HAP-1 (cell line): ENCODE measurements at regions not wholly inside any gene's neighbourhood (a gene's known extent, or its start where the extent isn't known, plus 50 kb on each side); places are given as distances from the start of the nearest gene placed in this dataset.
"Not testable (repeated sequence)": the region's sequence is repeated elsewhere in the genome, so short reads cannot be mapped to it uniquely, and the experiment has no call there.

Experiments
- DNase-seq, 2 experiments: peaks; one replicate each; pipeline ENCODE4 v3.0.0-alpha.2; 2016 to 2020; ENCODE audit warnings: low spot score in 2 of 2
- H3K27me3 ChIP-seq: fragments of 250-450 bp; sonication (Bioruptor Pico); 2 replicates; pipeline ENCODE4 v1.5.1; 2020; ENCODE audit warnings: low read depth, mild to moderate bottlenecking, moderate library complexity
- H3K36me3 ChIP-seq: fragments of 250-450 bp; sonication (Bioruptor Pico); replicated peaks from 2 replicates; pipeline ENCODE4 v1.5.1; 2020; ENCODE audit warnings: mild to moderate bottlenecking
- H3K4me1 ChIP-seq: fragments of 250-450 bp; sonication (Bioruptor Pico); 2 replicates; pipeline ENCODE4 v1.5.1; 2020; ENCODE audit warnings: mild to moderate bottlenecking
- H3K4me3 ChIP-seq: fragments of 250-450 bp; sonication (Bioruptor Pico); 2 replicates; pipeline ENCODE4 v1.5.1; 2020; ENCODE audit warnings: mild to moderate bottlenecking, moderate library complexity
- H3K9me3 ChIP-seq: fragments of 250-450 bp; sonication (Bioruptor Pico); 2 replicates; pipeline ENCODE4 v1.5.1; 2020; ENCODE audit warnings: mild to moderate bottlenecking, moderate library complexity
- in situ Hi-C: fragments of 300-500 bp; cut with MboI; formaldehyde crosslinking; loops from 3 replicates; pipeline ENCODE4 v1.14.3; 2020; ENCODE audit warnings: low sequenced_read_pairs, inconsistent platforms, mixed read lengths

DNA sequence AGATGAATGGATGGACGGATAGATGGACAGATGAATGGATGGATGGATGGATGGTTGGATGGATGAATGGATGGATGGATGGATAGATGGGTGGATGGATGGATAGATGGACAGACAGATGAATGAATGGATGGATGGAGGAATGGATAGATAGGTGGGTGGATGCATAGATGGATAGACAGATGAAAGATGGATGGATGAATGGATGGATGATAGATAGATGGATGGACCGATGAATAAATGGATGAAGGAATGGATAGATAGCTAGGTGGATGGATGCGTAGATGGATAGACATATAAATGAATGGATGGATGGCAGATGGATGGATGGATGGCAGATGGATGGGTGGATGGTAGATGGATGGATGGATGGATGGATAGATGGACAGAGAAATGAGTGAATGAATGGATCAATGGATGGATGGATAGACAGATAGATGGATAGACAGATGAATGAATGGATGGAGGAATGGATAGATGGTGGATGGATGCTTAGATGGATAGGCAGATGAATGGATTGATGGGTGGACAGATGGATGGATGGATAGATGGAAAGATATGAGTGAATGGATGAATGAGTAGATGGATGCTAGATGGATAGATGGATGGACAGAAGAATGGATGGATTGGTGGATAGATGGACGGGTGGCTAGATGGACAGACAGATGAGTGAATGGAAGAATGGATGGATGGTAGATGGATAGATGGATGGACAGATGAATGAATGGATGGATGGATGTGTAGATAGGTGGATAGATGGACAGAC, 167.9 kb downstream of the TRIM43 start:
- Histone ChIP-seq H3K27me3 (no peaks in the 10 kb centered on the region), H3K9me3 (no peaks in the 10 kb centered on the region), H3K4me1 (no peaks in the 10 kb centered on the region), H3K4me3 (no peak overlapping the region), H3K36me3 (no peaks in the 10 kb centered on the region)
- DNase-seq = no peak
- in situ Hi-C loops = no loop called here

DNA sequence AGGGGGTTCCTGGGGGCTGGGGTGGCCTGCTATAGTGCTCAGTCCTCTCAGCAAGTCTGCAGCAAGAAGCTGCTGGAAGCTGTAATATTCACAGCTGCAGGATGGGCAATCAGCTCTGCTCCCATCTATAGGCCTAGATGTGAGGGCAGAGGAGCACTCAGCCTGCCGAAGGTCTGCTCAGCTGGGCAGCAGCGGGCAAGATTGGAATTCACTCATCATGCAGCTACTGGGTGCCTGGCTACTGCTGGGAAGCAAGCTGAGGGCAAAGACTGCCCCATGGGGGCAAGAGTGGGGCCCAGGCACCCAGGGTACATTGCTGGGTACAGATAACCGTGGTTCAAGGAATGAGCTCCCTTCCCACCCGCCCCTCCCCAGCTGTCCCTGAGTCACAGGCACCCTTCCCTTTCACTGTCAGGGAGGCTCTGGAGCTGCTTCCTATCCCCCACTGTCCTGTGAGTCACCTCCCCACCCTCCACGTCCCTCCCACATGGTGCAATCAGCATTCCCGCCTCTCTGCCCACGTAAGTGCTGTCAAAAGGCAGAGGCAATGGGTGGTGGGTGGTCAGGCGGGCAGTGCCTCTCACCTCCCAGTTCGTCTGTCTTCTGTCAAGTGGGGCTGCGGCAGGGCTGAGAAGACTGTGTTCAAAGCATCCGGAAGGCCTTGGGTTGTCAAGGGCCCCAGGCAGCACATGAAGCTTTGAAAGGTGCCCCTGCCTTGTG, 169.2 kb downstream of the TRIM43 start:
- in situ Hi-C loops = no loop called here
- no peaks in the 10 kb centered on the region for H3K9me3 ChIP-seq
- no peaks in the 10 kb centered on the region for H3K27me3 ChIP-seq
- no peak overlapping the region for H3K4me3 ChIP-seq
- no peak for DNase-seq
- no peaks in the 10 kb centered on the region for H3K4me1 ChIP-seq
- no peaks in the 10 kb centered on the region for H3K36me3 ChIP-seq

DNA sequence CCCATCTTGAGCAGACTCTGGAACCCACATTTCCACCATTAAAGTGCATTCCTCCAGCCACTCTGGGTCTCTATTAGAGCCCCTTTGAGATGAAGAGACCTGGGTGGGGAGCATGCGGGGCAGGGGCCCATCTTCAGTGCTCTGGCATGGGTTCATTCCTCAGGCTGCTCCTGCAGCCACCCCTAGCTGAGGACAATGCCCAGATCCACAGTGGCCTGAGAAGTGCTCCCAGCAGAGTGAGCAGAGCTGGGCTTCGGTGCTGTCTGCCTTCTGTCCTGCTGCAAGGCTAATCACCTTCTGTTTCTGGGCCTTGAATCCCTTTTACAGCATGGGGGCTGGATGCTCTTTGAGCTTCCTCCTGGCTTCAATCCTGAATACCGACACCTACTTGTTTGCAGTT, 169.8 kb downstream of the TRIM43 start:
- Histone ChIP-seq H3K9me3 (no peaks in the 10 kb centered on the region), H3K4me1 (no peaks in the 10 kb centered on the region), H3K36me3 (no peaks in the 10 kb centered on the region), H3K27me3 (no peaks in the 10 kb centered on the region), H3K4me3 (no peak overlapping the region)
- in situ Hi-C loops = no loop called here
- DNase-seq = no peak

GRCh38 chr2:95762023-95763021, 170.5 kb downstream of the TRIM43 start:
- H3K36me3 ChIP-seq, H3K4me1 ChIP-seq, in situ Hi-C loops, H3K9me3 ChIP-seq, DNase-seq, H3K4me3 ChIP-seq, H3K27me3 ChIP-seq: not testable (repeated sequence)

- H3K27me3 ChIP-seq, H3K9me3 ChIP-seq, DNase-seq, H3K36me3 ChIP-seq, H3K4me3 ChIP-seq, in situ Hi-C loops, H3K4me1 ChIP-seq: not testable (repeated sequence)
These were observed 171.3 kb downstream of the TRIM43 start for GRCh38 chr2:95763074-95763473.

GRCh38 chr2:95764966-95765365, 173.2 kb downstream of the TRIM43 start:
- H3K36me3 ChIP-seq, in situ Hi-C loops, DNase-seq, H3K4me3 ChIP-seq, H3K4me1 ChIP-seq, H3K9me3 ChIP-seq, H3K27me3 ChIP-seq: not testable (repeated sequence)

- H3K4me1 ChIP-seq, in situ Hi-C loops, H3K36me3 ChIP-seq, H3K27me3 ChIP-seq, H3K4me3 ChIP-seq, DNase-seq, H3K9me3 ChIP-seq: not testable (repeated sequence)
These were observed 174.4 kb downstream of the TRIM43 start for GRCh38 chr2:95765925-95766910.

DNA sequence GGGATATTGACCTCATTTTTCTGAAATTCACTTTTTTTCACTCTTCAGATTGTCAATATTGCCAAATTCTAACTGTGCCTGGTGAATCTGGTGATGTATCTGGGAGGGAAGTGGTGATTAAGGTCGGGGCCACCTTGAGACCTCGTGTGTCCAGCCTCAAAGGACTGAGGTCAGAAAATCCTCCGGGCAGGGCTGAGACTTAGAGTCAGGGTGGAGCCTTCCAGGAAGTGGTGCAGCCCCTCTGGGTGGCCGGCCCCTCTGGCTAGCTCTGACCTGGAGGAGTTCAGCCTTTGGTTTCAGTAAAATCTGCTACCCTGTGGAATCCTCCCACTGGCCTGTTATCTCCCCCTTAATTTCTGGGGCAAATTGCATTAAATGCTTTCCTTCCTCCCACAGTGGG, 175.7 kb downstream of the TRIM43 start:
- H3K4me1 ChIP-seq, H3K4me3 ChIP-seq, H3K36me3 ChIP-seq, H3K9me3 ChIP-seq, DNase-seq, in situ Hi-C loops, H3K27me3 ChIP-seq: not testable (repeated sequence)

- H3K27me3 ChIP-seq, H3K4me3 ChIP-seq, DNase-seq, H3K9me3 ChIP-seq, in situ Hi-C loops, H3K4me1 ChIP-seq, H3K36me3 ChIP-seq: not testable (repeated sequence)
These were observed 176.1 kb downstream of the TRIM43 start for GRCh38 chr2:95767950-95768349.

DNA sequence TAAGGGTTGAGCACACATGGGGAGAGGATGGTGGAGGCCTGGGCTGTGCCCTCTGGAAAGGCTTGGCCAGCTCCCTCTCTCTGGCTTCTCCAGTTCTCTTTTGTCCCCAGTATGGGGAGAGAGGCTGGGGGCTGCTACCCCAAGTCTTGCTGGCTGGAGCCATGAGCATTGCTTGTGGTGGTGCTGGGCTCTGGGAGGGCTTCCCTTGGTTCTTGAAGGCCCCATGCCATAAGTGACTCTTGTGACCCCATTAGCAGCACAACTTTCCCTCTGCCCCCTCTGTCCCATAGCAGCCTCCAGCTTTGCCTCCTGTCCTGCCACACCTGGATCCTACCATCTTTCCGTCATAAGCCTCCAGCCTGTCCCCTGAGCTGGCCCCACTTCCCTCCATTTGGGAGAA, 177.5 kb downstream of the TRIM43 start:
- DNase-seq, H3K36me3 ChIP-seq, H3K4me1 ChIP-seq, in situ Hi-C loops, H3K9me3 ChIP-seq, H3K4me3 ChIP-seq, H3K27me3 ChIP-seq: not testable (repeated sequence)

DNA sequence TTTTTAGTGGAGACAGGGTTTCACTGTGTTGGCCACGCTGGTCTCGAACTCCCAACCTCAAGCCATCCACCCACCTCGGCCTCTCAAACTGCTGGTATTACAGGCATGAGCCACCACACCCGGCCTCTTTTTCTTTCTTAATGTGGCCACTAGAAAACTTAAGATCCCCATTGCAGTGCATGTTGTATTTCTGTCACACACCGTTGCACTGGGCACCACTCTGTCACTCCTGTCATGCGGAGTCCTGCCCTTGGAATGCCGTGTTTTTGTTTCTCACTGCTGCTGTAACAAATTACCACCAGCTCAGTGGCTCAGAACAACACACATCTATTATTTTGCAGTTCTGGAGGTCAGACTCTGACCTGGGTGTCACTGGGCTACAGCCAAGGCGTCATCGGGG, 178.9 kb downstream of the TRIM43 start:
- DNase-seq, H3K36me3 ChIP-seq, H3K27me3 ChIP-seq, H3K9me3 ChIP-seq, in situ Hi-C loops, H3K4me1 ChIP-seq, H3K4me3 ChIP-seq: not testable (repeated sequence)

DNA sequence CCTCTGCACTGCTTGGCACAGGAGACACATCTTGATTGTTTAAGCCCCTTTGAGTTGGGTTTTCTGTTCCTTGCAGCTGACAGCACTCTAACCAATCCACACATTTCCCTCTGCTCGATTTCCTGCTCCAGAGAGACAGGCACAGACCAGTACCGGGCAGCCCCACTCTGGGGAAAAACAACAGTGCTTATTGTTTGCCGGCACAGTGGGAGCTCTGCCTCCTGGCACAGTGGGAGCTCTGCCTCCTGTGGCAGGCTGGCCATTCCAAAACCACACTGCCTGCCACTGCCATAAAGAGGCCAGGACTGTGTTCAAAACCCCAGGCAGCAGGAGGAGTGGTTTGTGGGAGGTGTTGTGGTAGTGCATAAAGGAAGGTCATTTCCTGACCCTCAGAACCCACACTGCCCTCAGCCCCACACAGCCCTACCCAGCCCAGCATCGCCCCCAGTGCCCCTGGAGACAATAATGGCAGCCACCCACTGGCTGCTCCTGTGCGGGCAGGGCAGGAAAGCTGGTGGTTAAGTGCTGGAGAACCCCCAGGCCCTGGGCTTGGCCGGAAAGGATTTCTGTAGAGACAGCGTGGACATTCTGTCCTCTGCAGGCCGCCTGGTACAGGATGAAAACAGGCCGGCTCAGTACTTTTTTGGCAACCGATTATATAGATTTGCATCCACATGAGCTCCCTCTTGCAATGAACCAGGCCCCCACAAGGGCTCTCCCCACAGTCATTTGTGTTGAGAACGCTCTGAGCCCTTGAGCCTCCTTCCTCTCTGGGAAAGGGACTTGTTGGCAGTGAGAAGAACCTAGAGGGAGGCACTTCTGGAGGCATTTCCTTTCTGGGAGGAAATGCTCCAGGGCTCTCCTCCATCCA, 182.8 kb downstream of the TRIM43 start:
- H3K4me3 ChIP-seq, H3K4me1 ChIP-seq, H3K36me3 ChIP-seq, H3K27me3 ChIP-seq, DNase-seq, in situ Hi-C loops, H3K9me3 ChIP-seq: not testable (repeated sequence)
